HG03103 (cell line): ENCODE measurements at regions not wholly inside any gene's neighbourhood (a gene's known extent, or its start where the extent isn't known, plus 50 kb on each side); places are given as distances from the start of the nearest gene placed in this dataset.
"Not testable (repeated sequence)": the region's sequence is repeated elsewhere in the genome, so short reads cannot be mapped to it uniquely, and the experiment has no call there.

Source experiments
- ATAC-seq: cut with Tn5 transposase; IDR thresholded peaks from one replicate; pipeline ENCODE4 v1.9.1; 2021; ENCODE audit warnings: low read depth; ENCODE audit not compliant: unreplicated experiment

- no peak for ATAC-seq
These were observed 58.0 kb upstream of the AHI1 start for GRCh38 chr6:135555550-135555949.

GRCh38 chr6:135557582-135557981, 60.0 kb upstream of the AHI1 start:
- ATAC-seq = no peak

- ATAC-seq = not testable (repeated sequence)
These were observed 68.1 kb upstream of the AHI1 start for GRCh38 chr6:135565605-135566004.

- no peak for ATAC-seq
These were observed 69.0 kb upstream of the AHI1 start for GRCh38 chr6:135566311-135567068.

- no peak for ATAC-seq
These were observed 70.0 kb upstream of the AHI1 start for GRCh38 chr6:135567375-135568083.

GRCh38 chr6:135568379-135568778, 70.8 kb upstream of the AHI1 start:
- ATAC-seq = no peak

- no peak for ATAC-seq
These were observed 74.5 kb upstream of the AHI1 start for GRCh38 chr6:135572051-135572450.

GRCh38 chr6:135575629-135576028, 78.1 kb upstream of the AHI1 start:
- no peak for ATAC-seq

- ATAC-seq = no peak
These were observed 78.5 kb upstream of the AHI1 start for GRCh38 chr6:135576055-135576454.

- peak; percentile 89 for ATAC-seq
These were observed 79.6 kb upstream of the AHI1 start for GRCh38 chr6:135577059-135577538.

- no peak for ATAC-seq
These were observed 81.4 kb upstream of the AHI1 start for GRCh38 chr6:135578976-135579375.

GRCh38 chr6:135581211-135581610, 83.7 kb upstream of the AHI1 start:
- no peak for ATAC-seq

- no peak for ATAC-seq
These were observed 85.8 kb upstream of the AHI1 start for GRCh38 chr6:135583256-135583761.

- no peak for ATAC-seq
These were observed 88.8 kb upstream of the AHI1 start for GRCh38 chr6:135586388-135586787.

- ATAC-seq = no peak
These were observed 89.3 kb upstream of the AHI1 start for GRCh38 chr6:135586844-135587243.

GRCh38 chr6:135592276-135592675, 94.7 kb upstream of the AHI1 start:
- ATAC-seq = no peak

- no peak for ATAC-seq
These were observed 96.5 kb upstream of the AHI1 start for GRCh38 chr6:135594000-135594399.

GRCh38 chr6:135600086-135600702, 102.7 kb upstream of the AHI1 start:
- ATAC-seq = no peak

GRCh38 chr6:135600931-135601330, 103.4 kb upstream of the AHI1 start:
- ATAC-seq = no peak

GRCh38 chr6:135601857-135602256, 104.3 kb upstream of the AHI1 start:
- no peak for ATAC-seq

GRCh38 chr6:135603249-135603648, 105.7 kb upstream of the AHI1 start:
- ATAC-seq = no peak
